Esophagus muscularis mucosa (tissue), 4 donors: ENCODE measurements at regions not wholly inside any gene's neighbourhood (a gene's known extent, or its start where the extent isn't known, plus 50 kb on each side); places are given as distances from the start of the nearest gene placed in this dataset.

Experiments
- DNase-seq: peaks from one replicate; pipeline ENCODE4 v3.0.0-alpha.2; 2017; ENCODE audit errors: extremely low spot score
- H3K27ac ChIP-seq, 4 donors: fragments of 200-600 bp; sonication (generic); replicated peaks in 1 of 4; 1 replicate in 3 of 4; 2 replicates in 1 of 4; pipeline ENCODE4 v1.5.1; 2016 to 2019; ENCODE audit warnings: mild to moderate bottlenecking in 1 of 4
- H3K27me3 ChIP-seq, 4 donors: fragments of 200-600 bp; sonication (generic); one replicate each; pipeline versions ENCODE4 v1.5.1 to v1.6.0; 2016 to 2019
- H3K36me3 ChIP-seq, 4 donors: fragments of 200-600 bp; sonication (generic); one replicate each; pipeline ENCODE4 v1.5.1; 2016 to 2019
- H3K4me1 ChIP-seq, 4 donors: fragments of 200-600 bp; sonication (generic); one replicate each; pipeline ENCODE4 v1.5.1; 2016 to 2019
- H3K4me3 ChIP-seq, 4 donors: fragments of 200-600 bp; sonication (generic); 1 replicate in 2 of 4; 2 replicates in 2 of 4; pipeline ENCODE4 v1.5.1; 2016 to 2019; ENCODE audit warnings: mild to moderate bottlenecking in 4 of 4, moderate library complexity in 1 of 4
- H3K9me3 ChIP-seq, 4 donors: fragments of 200-600 bp; sonication (generic); 1 replicate in 3 of 4; 2 replicates in 1 of 4; pipeline ENCODE4 v1.5.1; 2016 to 2019
- EP300 ChIP-seq: sonication (generic); formaldehyde crosslinking; IDR thresholded peaks from one replicate; pipeline ENCODE4 v1.6.1; 2017; ENCODE audit warnings: antibody characterized with exemption
- POLR2A ChIP-seq: fragments of 450-650 bp; IDR thresholded peaks from one replicate; pipeline ENCODE4 v1.6.1; 2017; ENCODE audit warnings: antibody characterized with exemption, moderate library complexity, mild to moderate bottlenecking, low read depth
- POLR2AphosphoS5 ChIP-seq, 2 donors: sonication (generic); formaldehyde crosslinking; IDR thresholded peaks; one replicate each; pipeline ENCODE4 v1.6.1; 2017; ENCODE audit warnings: antibody characterized with exemption in 2 of 2
- WGBS: methylation state at CpG from one replicate; pipeline ENCODE4 v1.1.5; 2018; 5-methylcytosine and 5-hydroxymethylcytosine counted together
- intact Hi-C: fragments of 100-400 bp; cut with DNase I; formaldehyde crosslinking; loops from one replicate; pipeline ENCODE4 v1.15.1; 2023
- TF ChIP-seq, protein P1 (sequence below), 3 experiments: fragments of 200-600 bp in 2 of 3; fragments of 450-650 bp in 1 of 3; sonication (generic) in 2 of 3; IDR thresholded peaks; one replicate each; pipeline ENCODE4 v1.5.1; 2017 to 2019; ENCODE audit warnings: antibody characterized with exemption in 3 of 3, mild to moderate bottlenecking in 2 of 3, moderate library complexity in 1 of 3

DNA sequence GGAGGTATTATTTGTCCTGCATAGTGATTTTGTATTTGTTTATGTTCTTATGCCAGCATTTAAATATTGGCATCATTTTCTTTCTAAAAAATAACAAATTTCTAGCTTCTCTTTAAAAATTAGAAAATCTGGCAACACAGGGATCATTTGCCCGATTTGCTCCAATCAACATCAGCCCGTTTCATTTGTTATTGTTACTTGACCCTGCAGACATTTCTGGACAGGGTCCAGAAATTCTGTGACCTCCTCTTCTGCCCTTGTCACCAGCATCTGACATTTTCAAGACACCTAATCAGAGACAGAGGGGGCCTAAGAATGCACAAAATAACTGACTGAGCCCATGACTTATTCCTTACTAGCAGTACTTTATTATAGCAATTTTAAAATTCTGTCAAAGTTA lies 253.3 kb downstream of the MREG start:
- no peaks in the 10 kb centered on the region for H3K9me3 ChIP-seq
- H3K4me3 ChIP-seq = no peak overlapping the region
- H3K27me3 ChIP-seq = no peaks in the 10 kb centered on the region
- WGBS = 61% methylated on average over 2 of the region's 2 CpGs
- TF ChIP-seq POLR2A (no peak), POLR2AphosphoS5 (IDR thresholded peaks at IDR 0.05) (no peak), EP300 (no peak)
- TF ChIP-seq, protein P1, sequence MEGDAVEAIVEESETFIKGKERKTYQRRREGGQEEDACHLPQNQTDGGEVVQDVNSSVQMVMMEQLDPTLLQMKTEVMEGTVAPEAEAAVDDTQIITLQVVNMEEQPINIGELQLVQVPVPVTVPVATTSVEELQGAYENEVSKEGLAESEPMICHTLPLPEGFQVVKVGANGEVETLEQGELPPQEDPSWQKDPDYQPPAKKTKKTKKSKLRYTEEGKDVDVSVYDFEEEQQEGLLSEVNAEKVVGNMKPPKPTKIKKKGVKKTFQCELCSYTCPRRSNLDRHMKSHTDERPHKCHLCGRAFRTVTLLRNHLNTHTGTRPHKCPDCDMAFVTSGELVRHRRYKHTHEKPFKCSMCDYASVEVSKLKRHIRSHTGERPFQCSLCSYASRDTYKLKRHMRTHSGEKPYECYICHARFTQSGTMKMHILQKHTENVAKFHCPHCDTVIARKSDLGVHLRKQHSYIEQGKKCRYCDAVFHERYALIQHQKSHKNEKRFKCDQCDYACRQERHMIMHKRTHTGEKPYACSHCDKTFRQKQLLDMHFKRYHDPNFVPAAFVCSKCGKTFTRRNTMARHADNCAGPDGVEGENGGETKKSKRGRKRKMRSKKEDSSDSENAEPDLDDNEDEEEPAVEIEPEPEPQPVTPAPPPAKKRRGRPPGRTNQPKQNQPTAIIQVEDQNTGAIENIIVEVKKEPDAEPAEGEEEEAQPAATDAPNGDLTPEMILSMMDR (IDR thresholded peaks at IDR 0.05) = no peak
- no peak overlapping the region for H3K27ac ChIP-seq
- H3K4me1 ChIP-seq = peaks cover 5 to 19% (median 16%) of the 10 kb centered on the region in 4 donors
- no peak for DNase-seq
- intact Hi-C loops = no loop called here
- H3K36me3 ChIP-seq = no peaks in the 10 kb centered on the region

DNA sequence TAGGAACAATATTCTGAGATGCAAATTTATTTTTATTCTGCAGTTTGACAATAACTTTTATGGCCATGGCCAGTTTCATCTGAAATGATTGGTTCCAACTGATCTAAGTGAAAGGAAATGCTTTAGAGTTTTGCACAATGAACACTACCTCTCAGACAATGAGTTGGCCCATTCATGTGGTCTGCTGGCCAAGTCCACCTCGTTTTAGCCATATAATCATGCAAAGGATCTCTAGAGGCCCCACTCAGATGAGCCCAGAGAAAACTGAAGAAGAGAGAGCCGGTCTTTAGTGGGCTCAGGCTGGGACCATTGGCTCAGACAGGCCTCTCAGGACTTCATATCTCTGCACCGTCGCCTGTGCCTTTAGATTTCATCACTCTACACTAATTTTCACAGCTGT lies 254.7 kb downstream of the MREG start:
- peak overlapping the region in 1 of 4 donors; percentile 10 for H3K27ac ChIP-seq
- intact Hi-C loops = no loop called here

DNA sequence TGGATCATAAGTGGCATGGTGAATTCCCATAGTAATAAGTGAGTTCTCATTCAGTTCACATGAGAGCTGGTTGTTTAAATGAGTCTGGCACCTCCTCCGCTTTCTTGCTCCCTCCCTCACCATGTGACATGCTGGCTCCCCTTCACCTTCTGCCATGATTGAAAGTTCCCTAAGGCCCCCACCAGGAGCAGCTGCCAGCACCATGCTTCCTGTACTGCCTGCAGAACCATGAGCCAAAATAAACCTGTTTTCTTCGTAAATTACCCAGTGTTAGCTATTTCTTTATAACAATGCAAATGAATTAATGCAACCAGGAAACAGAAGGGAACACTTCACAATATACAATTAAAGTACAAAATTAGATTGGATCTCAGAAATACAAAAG lies 257.0 kb downstream of the MREG start:
- Histone ChIP-seq H3K27ac (no peak overlapping the region), H3K36me3 (no peaks in the 10 kb centered on the region), H3K27me3 (no peaks in the 10 kb centered on the region), H3K9me3 (no peaks in the 10 kb centered on the region), H3K4me1 (peaks cover 5 to 16% (median 11%) of the 10 kb centered on the region in 4 donors), H3K4me3 (no peak overlapping the region)
- DNase-seq = no peak
- intact Hi-C loops = no loop called here
- WGBS = 88% methylated on average over 2 of the region's 2 CpGs
- TF ChIP-seq, protein P1 (IDR thresholded peaks at IDR 0.05) = no peak
- TF ChIP-seq POLR2AphosphoS5 (IDR thresholded peaks at IDR 0.05) (peak in 1 of 2 donors; percentile 7), POLR2A (no peak), EP300 (no peak)

More for the DNA sequence above, 254.7 kb downstream of the MREG start:
- no peak overlapping the region for H3K4me3 ChIP-seq
- WGBS = 76% methylated on average over 4 of the region's 4 CpGs
- no peaks in the 10 kb centered on the region for H3K36me3 ChIP-seq
- H3K4me1 ChIP-seq = peaks cover 5 to 10% (median 7%) of the 10 kb centered on the region in 4 donors
- no peak for DNase-seq
- no peaks in the 10 kb centered on the region for H3K9me3 ChIP-seq
- TF ChIP-seq POLR2A = no peak
- peak in 1 of 2 donors; percentile 18 for TF ChIP-seq POLR2AphosphoS5 (IDR thresholded peaks at IDR 0.05)
- TF ChIP-seq, protein P1 (IDR thresholded peaks at IDR 0.05) = no peak
- H3K27me3 ChIP-seq = no peaks in the 10 kb centered on the region

DNA sequence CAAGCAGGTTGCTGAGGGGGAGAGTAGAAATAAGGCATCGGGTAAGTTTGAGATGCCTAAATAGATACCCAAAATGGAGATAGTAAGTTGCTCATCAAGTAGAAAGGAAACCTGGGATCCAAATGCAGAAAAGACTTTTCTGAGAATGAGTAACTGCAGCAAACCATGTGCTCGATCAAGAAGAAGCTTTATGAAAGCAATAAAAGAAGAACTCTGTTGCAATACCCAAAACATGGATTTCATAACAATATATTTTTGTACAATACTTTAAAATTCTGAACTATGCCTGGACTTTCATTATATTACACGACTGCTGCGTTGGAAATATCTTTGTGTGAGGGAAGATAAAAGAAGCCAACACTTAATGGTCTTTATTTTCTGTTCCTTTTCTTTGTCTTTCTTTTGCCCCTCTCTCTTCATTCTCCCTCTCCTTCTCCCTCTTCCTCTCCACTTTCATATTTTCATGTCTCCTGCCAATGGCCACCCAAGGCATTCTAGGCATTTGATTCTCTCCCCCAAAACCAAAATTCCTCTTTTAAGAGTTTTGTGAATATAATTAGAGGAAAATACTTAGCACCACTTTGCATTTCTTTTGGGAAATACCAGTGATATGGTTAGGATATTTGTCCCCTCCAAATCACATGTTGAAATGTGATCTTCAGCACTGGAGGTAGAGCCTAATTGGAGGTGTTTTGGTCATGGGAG lies 257.6 kb downstream of the MREG start:
- Histone ChIP-seq H3K36me3 (no peaks in the 10 kb centered on the region), H3K4me1 (peaks cover 5 to 18% (median 16%) of the 10 kb centered on the region in 4 donors), H3K27me3 (no peaks in the 10 kb centered on the region), H3K4me3 (no peak overlapping the region), H3K9me3 (no peaks in the 10 kb centered on the region), H3K27ac (no peak overlapping the region)
- TF ChIP-seq EP300 = no peak
- TF ChIP-seq POLR2AphosphoS5 (IDR thresholded peaks at IDR 0.05) = no peak
- intact Hi-C loops = no loop called here
- no peak for DNase-seq
- 96% methylated on average over 4 of the region's 4 CpGs for WGBS

DNA sequence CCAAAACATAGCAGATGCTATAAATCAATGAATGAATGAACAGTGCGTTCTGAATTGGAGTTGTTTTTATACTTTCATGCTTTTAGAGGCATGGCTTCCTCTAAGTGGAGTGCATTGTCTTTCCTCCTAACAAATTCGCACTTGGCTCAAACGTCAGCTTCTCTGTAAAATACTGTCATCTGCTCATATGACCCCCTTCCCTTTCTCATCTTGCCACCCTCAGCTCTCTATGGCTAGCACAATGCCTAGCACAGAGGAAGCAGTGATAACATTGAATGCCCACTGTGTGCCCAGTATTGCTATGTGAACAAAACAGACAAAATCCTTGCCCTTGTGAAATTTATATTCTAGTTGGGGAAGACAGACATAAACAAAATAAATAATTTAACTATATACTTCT lies 258.8 kb downstream of the MREG start:
- intact Hi-C loops = no loop called here
- WGBS = 70% methylated on average over 3 of the region's 3 CpGs
- no peak for DNase-seq

More for the DNA sequence above, 258.8 kb downstream of the MREG start:
- peaks cover 2 to 29% (median 23%) of the 10 kb centered on the region in 4 donors for H3K4me1 ChIP-seq
- H3K27me3 ChIP-seq = no peaks in the 10 kb centered on the region
- no peaks in the 10 kb centered on the region for H3K9me3 ChIP-seq
- no peak overlapping the region for H3K27ac ChIP-seq
- TF ChIP-seq POLR2AphosphoS5 (IDR thresholded peaks at IDR 0.05) (no peak), POLR2A (no peak), EP300 (no peak)
- TF ChIP-seq, protein P1 (IDR thresholded peaks at IDR 0.05) = no peak
- H3K36me3 ChIP-seq = no peaks in the 10 kb centered on the region
- no peak overlapping the region for H3K4me3 ChIP-seq
